NB4 (cell line): ENCODE measurements at regions not wholly inside any gene's neighbourhood (a gene's known extent, or its start where the extent isn't known, plus 50 kb on each side); places are given as distances from the start of the nearest gene placed in this dataset.

Source experiments
- MYC ChIP-seq: IDR thresholded peaks from 2 replicates; pipeline ENCODE4 v1.6.1; 2011; ENCODE audit warnings: low read depth, low read length
- POLR2A ChIP-seq: IDR thresholded peaks from 2 replicates; pipeline ENCODE4 v1.6.1; 2011; ENCODE audit warnings: mild to moderate bottlenecking; ENCODE audit not compliant: insufficient read length; ENCODE audit errors: extremely low read depth
- TF ChIP-seq, protein P1 (sequence below): IDR thresholded peaks from one replicate; pipeline ENCODE4 v1.5.1; 2012; ENCODE audit warnings: low read depth, low read length

DNA sequence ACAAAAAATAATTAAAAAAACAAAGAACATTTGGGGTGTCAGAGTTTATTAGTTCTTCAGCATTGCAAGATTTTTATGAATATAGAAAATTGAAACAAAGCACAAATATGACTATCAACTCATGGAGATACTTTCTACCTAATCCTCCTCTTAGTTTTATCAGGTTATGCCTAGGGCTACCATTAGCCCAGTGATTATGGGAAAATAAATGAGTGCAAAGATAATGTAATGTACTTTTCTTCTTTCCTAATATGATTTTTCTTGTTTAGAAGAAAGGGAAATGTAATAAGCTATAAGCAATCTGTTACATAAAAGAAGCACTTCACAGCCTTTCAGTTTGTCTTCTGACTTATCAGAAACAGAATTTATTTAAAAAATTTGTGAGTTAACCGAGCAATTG, 676.8 kb downstream of the SORCS1 start:
- TF ChIP-seq, protein P1, sequence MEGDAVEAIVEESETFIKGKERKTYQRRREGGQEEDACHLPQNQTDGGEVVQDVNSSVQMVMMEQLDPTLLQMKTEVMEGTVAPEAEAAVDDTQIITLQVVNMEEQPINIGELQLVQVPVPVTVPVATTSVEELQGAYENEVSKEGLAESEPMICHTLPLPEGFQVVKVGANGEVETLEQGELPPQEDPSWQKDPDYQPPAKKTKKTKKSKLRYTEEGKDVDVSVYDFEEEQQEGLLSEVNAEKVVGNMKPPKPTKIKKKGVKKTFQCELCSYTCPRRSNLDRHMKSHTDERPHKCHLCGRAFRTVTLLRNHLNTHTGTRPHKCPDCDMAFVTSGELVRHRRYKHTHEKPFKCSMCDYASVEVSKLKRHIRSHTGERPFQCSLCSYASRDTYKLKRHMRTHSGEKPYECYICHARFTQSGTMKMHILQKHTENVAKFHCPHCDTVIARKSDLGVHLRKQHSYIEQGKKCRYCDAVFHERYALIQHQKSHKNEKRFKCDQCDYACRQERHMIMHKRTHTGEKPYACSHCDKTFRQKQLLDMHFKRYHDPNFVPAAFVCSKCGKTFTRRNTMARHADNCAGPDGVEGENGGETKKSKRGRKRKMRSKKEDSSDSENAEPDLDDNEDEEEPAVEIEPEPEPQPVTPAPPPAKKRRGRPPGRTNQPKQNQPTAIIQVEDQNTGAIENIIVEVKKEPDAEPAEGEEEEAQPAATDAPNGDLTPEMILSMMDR = no peak
- TF ChIP-seq POLR2A (no peak), MYC (no peak)
